NOMO-1 treated with DMSO at 0.1 percent for 48 hours (cell line): ENCODE measurements at regions not wholly inside any gene's neighbourhood (a gene's known extent, or its start where the extent isn't known, plus 50 kb on each side); places are given as distances from the start of the nearest gene placed in this dataset.

Experiments
- DNase-seq: peaks from one replicate; lab custom pipeline; 2025; ENCODE audit not compliant: unreplicated experiment; lab: John Stamatoyannopoulos, UW

DNA sequence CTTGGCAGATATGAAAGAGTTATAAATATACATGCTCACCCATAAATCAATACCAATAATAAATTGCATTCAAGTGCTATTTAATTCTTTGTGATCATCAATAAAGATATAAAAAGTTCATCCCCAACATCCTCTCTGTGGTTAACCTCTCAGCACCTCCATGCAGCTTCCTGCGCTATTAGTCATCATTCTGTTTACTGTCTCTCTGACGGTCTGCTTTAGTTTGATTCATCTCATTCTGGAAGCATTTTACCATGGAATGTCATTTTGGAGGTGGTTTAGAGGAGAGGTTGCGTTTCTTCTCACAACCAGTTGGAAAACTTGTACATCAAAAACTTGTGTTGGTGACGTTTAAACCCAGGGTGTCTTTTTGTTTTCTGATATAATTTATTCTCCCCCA, 486.6 kb downstream of the BRINP1 start:
- DNase-seq: no peak

GRCh38 chr9:118883411-118883810, 485.8 kb downstream of the BRINP1 start:
- no peak for DNase-seq

GRCh38 chr9:118891213-118891612, 478.0 kb downstream of the BRINP1 start:
- no peak for DNase-seq

DNA sequence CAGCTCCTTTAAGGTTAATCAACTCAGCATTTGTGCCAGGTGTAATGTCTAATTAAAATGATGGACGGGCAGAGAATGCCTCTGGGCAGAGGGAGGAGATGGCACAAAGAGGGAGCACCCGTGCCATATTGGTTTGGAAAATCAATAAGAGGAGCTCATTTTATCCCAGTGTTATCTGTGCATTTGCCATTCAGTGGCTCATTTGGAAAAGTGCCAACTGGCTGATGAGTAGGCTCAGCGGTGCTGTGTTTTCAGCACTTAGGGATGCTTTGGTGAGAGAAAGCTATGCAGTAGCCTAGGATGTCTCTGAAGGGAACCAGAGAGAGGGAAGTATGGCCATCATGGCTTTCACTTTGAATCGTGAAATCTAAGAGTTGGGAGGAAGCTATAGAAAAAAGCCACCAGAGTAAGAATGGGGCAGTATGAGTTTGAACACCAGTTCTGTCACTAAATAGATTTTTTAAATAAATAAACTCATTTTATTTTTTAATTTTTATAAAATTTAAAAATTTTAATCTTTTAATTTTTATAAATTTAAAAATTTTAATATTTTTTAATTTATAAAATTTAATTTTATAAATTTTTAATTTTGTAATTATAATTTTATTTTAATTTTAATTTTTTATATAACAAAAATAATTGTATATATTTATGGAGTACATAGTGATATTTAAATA, 472.8 kb downstream of the BRINP1 start:
- no peak for DNase-seq

- no peak for DNase-seq
Observed at GRCh38 chr9:118918180-118918579, 451.1 kb downstream of the BRINP1 start.

DNA sequence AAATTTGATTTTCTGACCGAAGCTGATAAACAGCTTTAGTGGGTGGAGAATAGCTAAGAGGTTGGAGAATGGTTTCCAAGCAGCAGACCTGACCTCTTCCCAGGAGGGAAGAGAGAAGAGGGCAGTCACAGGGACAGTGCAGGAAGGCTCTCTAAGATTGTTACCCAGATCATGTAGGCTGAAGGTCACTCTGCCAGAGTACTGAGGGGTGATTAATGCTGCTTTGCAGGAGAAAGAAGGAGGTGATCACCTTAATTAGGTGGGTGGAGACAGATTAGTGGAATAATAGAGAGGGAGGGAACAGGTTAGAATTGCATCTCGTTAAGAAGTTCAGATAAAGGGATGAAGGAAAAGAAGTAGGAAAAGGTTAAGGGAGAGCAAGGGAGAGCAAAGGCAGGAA, 440.5 kb downstream of the BRINP1 start:
- DNase-seq: no peak

DNA sequence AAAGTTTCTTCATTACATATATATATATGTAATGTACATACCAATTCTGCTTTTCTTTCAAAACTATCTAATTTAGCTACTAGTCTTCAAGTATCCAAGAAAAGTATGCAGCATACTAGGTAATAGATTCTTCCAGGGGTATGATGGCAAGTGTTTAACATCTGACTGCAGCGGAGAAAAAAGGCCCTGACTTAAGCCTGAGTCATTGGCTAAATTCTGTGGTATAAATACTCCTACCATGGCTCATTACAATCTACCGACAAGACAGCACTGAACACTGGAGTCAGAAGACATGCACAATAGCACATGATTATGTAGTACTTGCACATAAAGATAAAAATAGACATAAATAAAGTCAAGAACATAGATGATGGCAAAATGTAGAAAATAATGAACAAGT, 439.9 kb downstream of the BRINP1 start:
- no peak for DNase-seq

GRCh38 chr9:118931941-118932340, 437.3 kb downstream of the BRINP1 start:
- DNase-seq: no peak

DNA sequence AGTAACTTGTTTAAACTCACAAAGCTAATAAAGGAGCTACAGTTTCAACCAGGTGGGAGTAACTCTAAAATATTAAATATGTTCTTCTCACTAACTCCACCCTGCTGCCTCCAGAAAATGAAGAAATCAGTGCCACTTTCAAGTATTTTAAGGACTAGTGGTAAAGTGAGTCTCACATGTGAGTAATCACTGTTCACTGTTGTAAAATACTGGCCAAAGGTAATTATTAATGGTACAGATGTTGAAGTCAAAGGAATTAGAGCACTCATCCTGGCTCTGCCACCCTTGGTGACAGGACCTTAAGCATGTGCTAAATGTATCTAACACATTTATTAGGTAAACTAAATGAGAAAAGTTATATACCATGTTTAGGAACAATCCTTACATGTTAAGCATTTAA, 430.7 kb downstream of the BRINP1 start:
- no peak for DNase-seq

GRCh38 chr9:118940473-118940872, 428.8 kb downstream of the BRINP1 start:
- no peak for DNase-seq

- DNase-seq: no peak
Observed at GRCh38 chr9:118946669-118947068, 422.6 kb downstream of the BRINP1 start.

GRCh38 chr9:118954857-118955256, 414.4 kb downstream of the BRINP1 start:
- DNase-seq: no peak

DNA sequence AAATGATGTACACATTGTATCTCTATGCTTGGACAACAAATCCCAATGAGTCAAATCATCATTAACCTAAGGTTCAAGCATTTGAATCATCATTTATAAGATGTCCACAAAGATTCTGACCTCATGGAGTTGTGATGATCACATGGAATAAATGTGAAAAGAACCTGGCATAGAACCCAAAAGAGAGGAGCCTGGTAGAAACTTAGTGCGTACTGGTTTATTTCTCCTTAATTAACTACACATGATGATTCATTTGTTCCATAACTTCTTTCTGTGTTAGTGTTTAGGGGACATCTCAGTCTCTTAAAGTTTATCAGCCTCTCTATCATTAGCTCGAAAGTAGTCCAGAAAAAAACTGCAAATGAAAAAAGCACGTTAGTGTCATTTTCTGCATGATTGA, 411.6 kb downstream of the BRINP1 start:
- DNase-seq: no peak

DNA sequence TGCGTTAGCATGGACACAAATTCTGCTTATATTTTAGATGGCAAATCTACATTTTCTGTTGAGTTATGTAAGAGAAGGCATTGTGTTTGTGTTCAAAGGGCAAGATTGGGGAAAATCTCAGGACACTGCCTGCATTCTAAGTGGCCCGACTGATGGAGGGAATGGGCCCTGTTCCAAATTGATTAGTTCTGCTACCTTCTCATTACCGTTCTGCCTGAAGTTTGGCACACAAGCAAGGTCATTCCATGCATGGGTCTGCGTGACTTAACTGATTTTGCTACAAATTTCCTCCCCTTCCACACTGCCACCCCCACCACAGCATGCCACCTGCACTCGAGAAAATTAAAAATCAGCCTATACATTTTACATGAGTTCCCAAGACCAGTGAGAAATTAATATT, 409.9 kb downstream of the BRINP1 start:
- DNase-seq: no peak

GRCh38 chr9:118961857-118962256, 407.4 kb downstream of the BRINP1 start:
- no peak for DNase-seq

DNA sequence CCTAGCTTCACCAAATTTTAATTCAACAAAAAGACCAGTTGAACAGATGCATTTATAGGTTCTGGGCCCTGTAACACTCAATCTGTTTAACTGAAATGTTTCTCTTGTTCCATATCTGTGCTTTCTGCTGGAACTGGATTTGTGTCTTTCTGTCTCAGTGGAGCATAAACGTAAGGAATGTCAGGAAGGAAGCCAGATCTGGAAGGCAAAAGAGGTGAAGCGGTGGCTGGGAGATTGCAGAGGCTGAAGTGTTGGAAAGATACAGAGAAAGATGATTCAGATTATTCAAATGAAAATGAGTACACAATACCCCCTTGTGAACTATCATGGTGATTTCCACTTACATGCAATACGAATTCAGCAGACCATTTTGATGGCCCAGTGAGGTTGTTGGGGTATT, 406.8 kb downstream of the BRINP1 start:
- no peak for DNase-seq

GRCh38 chr9:118963674-118964073, 405.6 kb downstream of the BRINP1 start:
- no peak for DNase-seq

DNA sequence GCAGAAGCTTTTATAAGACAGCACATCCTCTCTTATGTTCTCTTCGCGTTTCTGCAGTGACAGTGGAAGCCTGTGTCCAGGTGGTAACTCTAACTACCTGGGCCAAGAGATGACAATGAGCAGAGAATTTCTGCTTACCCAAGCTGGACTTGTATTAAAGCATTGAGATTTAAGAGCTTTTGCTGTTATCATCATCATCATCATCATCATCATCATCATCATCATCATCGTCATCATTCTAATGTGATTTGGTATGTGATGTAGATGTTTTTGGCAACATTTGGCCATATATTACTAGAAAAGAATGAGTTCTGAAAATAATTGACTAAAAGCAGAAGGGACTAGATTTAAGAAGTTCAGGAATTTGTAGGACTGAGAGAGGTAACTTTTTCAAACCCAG, 401.3 kb downstream of the BRINP1 start:
- DNase-seq: no peak

GRCh38 chr9:118975736-118976135, 393.5 kb downstream of the BRINP1 start:
- no peak for DNase-seq

DNA sequence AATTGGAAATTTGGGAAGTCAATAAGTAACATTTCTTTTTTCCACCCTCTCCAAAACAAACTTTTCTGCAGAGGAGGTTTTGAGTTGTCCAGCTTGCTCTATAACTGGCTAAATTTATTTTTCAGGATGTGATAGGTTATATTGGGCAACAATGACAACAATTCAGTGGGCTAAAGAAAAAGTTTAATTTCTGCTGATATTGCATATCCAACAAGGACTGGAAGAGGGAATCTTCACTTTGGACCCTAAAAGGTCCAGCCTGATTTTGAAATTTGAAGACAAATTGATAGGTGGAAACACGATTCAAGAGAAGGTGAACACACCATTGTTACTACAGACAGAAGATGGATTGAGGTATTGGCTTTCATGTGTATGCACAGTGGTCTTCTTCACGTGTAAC, 393.1 kb downstream of the BRINP1 start:
- no peak for DNase-seq

GRCh38 chr9:118984607-118985006, 384.6 kb downstream of the BRINP1 start:
- no peak for DNase-seq

- DNase-seq: no peak
Observed at GRCh38 chr9:118985851-118986250, 383.4 kb downstream of the BRINP1 start.

DNA sequence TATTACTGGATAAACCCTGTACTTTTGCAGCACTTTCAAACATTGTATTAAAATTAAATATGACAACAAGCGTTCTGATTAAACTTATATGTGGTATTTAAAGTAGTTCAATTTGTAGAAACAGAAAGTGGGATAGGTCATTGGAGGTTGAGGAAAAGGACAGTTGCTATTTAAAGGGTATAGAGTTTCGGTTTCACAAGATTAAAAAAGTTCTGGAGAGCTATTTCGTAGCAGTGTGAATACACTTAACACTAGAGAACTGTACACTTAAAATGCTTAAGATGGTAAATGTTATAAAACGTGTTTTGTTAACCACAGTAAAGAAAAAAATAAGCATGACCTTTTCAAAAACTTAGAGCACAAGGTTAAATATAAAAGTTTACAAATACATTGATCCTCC, 382.1 kb downstream of the BRINP1 start:
- peak; percentile 15 for DNase-seq

GRCh38 chr9:118990949-118991348, 378.3 kb downstream of the BRINP1 start:
- DNase-seq: no peak
